OCI-LY3 (cell line): ENCODE measurements at regions not wholly inside any gene's neighbourhood (a gene's known extent, or its start where the extent isn't known, plus 50 kb on each side); places are given as distances from the start of the nearest gene placed in this dataset.
A peak's percentile ranks its signal among the peaks of the same experiment; 100 is the strongest.

Experiments used
- H2AFZ ChIP-seq: fragments of 200-600, 300-600 bp; shearing (Covaris generic); 2 replicates; pipeline ENCODE4 v1.6.0; 2014; ENCODE audit warnings: antibody characterized with exemption, low read depth, low read length
- H3K27ac ChIP-seq: fragments of 200-600, 300-600 bp; sonication (generic); 2 replicates; pipeline ENCODE4 v1.5.1; 2014; ENCODE audit warnings: mild to moderate bottlenecking, low read length, moderate library complexity, mixed read lengths
- H3K27me3 ChIP-seq: fragments of 200-600, 300-600 bp; sonication (generic); 2 replicates; pipeline ENCODE4 v1.6.1; 2014; ENCODE audit warnings: low read depth, low read length, mixed read lengths
- H3K36me3 ChIP-seq: fragments of 200-600, 300-600 bp; sonication (generic); replicated peaks from 2 replicates; pipeline ENCODE3; 2014; ENCODE audit warnings: low read depth, low read length, mixed read lengths
- H3K4me1 ChIP-seq: fragments of 300-600, 200-600 bp; sonication (generic); 2 replicates; pipeline ENCODE4 v1.6.1; 2014; ENCODE audit warnings: low read length, mixed read lengths
- H3K4me2 ChIP-seq: fragments of 200-600, 300-600 bp; sonication (generic); 2 replicates; pipeline ENCODE4 v1.6.1; 2014; ENCODE audit warnings: low read length, mixed read lengths
- H3K4me3 ChIP-seq: fragments of 300-600, 200-600 bp; sonication (generic); 2 replicates; pipeline ENCODE4 v1.5.1; 2014; ENCODE audit warnings: antibody characterized with exemption, mild to moderate bottlenecking, low read length, moderate library complexity
- H3K79me2 ChIP-seq: fragments of 300-600, 200-600 bp; shearing (Covaris generic); 2 replicates; pipeline ENCODE4 v1.6.1; 2014; ENCODE audit warnings: mild to moderate bottlenecking, low read length, mixed read lengths
- H3K9ac ChIP-seq: fragments of 300-600, 200-600 bp; shearing (Covaris generic); 2 replicates; pipeline ENCODE4 v1.6.0; 2014; ENCODE audit warnings: mild to moderate bottlenecking, low read length, moderate library complexity
- H3K9me3 ChIP-seq: fragments of 200-600, 300-600 bp; shearing (Covaris generic); 2 replicates; pipeline ENCODE4 v1.6.1; 2014; ENCODE audit warnings: low read length, mixed read lengths; ENCODE audit not compliant: insufficient read depth
- H4K20me1 ChIP-seq: fragments of 200-600, 300-600 bp; sonication (generic); 2 replicates; pipeline ENCODE4 v1.6.1; 2016; ENCODE audit warnings: low read length, mixed read lengths; ENCODE audit not compliant: insufficient read depth
- EZH2phosphoT487 ChIP-seq: fragments of 200-600 bp; shearing (Covaris generic); IDR thresholded peaks from 2 replicates; pipeline ENCODE4 v1.6.1; 2018; ENCODE audit warnings: antibody characterized with exemption, mixed run types, low read depth
- TF ChIP-seq, protein P1 (sequence below): fragments of 200-600, 300-600 bp; sonication (generic); IDR thresholded peaks from 2 replicates; pipeline ENCODE4 v1.5.1; 2014; ENCODE audit warnings: antibody characterized with exemption, low read length, low read depth

DNA sequence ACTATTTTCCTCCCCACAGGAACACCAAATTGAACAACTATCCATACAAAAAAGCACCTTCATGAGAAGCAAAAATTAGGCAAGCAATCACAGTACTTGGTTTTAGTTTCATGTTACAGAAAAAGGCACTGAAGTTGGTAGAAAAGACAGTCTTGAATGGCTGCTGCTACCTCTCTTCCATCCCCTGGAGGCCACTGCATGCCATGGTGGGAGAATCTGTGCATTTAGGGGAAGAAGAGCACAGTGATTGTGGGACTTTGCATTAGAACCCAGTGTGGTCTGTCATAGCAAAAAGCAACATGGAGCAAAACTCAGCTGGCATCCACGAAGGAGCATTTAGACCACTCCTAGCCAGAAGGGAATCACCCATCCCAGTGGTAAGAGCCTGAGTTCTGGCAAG, 941.9 kb downstream of the PCDH18 start:
- Histone ChIP-seq H4K20me1 (no peaks in the 10 kb centered on the region), H2AFZ (peak overlapping the region; percentile 34; the same call in 1 of the 2 replicates), H3K9me3 (no peaks in the 10 kb centered on the region), H3K36me3 (no peaks in the 10 kb centered on the region), H3K79me2 (no peaks in the 10 kb centered on the region), H3K27ac (no peak overlapping the region), H3K4me3 (no peak overlapping the region), H3K27me3 (no peaks in the 10 kb centered on the region), H3K9ac (no peak overlapping the region), H3K4me1 (peaks cover 2% of the 10 kb centered on the region), H3K4me2 (no peak overlapping the region)
- TF ChIP-seq, protein P1, sequence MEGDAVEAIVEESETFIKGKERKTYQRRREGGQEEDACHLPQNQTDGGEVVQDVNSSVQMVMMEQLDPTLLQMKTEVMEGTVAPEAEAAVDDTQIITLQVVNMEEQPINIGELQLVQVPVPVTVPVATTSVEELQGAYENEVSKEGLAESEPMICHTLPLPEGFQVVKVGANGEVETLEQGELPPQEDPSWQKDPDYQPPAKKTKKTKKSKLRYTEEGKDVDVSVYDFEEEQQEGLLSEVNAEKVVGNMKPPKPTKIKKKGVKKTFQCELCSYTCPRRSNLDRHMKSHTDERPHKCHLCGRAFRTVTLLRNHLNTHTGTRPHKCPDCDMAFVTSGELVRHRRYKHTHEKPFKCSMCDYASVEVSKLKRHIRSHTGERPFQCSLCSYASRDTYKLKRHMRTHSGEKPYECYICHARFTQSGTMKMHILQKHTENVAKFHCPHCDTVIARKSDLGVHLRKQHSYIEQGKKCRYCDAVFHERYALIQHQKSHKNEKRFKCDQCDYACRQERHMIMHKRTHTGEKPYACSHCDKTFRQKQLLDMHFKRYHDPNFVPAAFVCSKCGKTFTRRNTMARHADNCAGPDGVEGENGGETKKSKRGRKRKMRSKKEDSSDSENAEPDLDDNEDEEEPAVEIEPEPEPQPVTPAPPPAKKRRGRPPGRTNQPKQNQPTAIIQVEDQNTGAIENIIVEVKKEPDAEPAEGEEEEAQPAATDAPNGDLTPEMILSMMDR, result no peak
- no peak for TF ChIP-seq EZH2phosphoT487

DNA sequence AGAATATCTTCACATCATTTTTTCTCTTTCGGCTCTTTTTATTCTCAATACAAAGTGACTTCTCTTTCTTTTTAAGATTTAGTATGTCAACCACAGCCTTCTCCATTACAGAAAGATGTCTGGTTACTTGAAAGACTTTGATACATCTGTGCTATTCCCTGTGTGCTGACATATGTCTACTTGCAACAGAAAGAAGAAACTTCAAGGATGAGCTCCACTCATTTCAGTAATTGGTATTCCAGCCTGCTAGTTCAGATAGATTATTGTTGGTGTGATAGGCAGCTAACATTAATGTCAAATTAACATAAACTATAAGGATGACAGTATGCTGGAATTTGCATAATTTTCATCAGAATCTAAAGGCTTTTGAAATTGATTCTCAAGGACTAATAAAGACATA, 948.7 kb downstream of the PCDH18 start:
- no peaks in the 10 kb centered on the region for H4K20me1 ChIP-seq
- TF ChIP-seq EZH2phosphoT487, result no peak
- TF ChIP-seq, protein P1, result no peak
- no peak overlapping the region for H2AFZ ChIP-seq
- no peaks in the 10 kb centered on the region for H3K36me3 ChIP-seq
- no peaks in the 10 kb centered on the region for H3K9me3 ChIP-seq
- H3K27me3 ChIP-seq, result no peaks in the 10 kb centered on the region
- H3K4me3 ChIP-seq, result no peak overlapping the region
- H3K4me2 ChIP-seq, result no peak overlapping the region
- H3K4me1 ChIP-seq, result no peaks in the 10 kb centered on the region
- no peak overlapping the region for H3K9ac ChIP-seq
- H3K27ac ChIP-seq, result no peak overlapping the region
- H3K79me2 ChIP-seq, result no peaks in the 10 kb centered on the region

DNA sequence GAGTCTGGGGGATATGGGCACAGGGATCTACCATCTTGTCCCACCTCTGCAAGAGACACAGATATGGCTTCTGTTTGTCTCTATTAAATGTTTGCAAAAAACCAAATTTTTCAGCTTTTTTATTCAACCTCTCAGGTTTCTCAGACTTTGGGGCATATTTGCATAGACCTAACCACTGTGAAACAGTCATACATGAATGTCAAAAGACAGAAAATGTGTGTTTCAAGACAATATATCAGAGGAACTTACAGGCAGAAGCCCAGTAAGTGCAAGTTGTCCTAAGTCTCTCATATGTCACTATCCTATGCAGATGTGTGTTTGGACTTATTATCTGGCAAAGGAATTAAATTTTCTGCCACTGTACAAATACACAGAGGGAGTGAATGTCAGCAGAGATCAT, 951.2 kb downstream of the PCDH18 start:
- 0 out of 2 replicates have a peak overlapping the region, but pooled peaks have one; percentile 1 for H2AFZ ChIP-seq
- H3K27me3 ChIP-seq, result no peaks in the 10 kb centered on the region
- H3K79me2 ChIP-seq, result no peaks in the 10 kb centered on the region
- TF ChIP-seq, protein P1, result no peak
- no peak for TF ChIP-seq EZH2phosphoT487
- no peaks in the 10 kb centered on the region for H4K20me1 ChIP-seq
- no peak overlapping the region for H3K9ac ChIP-seq
- H3K4me2 ChIP-seq, result no peak overlapping the region
- no peak overlapping the region for H3K4me3 ChIP-seq
- no peaks in the 10 kb centered on the region for H3K9me3 ChIP-seq
- H3K27ac ChIP-seq, result no peak overlapping the region
- no peaks in the 10 kb centered on the region for H3K4me1 ChIP-seq
- H3K36me3 ChIP-seq, result no peaks in the 10 kb centered on the region

DNA sequence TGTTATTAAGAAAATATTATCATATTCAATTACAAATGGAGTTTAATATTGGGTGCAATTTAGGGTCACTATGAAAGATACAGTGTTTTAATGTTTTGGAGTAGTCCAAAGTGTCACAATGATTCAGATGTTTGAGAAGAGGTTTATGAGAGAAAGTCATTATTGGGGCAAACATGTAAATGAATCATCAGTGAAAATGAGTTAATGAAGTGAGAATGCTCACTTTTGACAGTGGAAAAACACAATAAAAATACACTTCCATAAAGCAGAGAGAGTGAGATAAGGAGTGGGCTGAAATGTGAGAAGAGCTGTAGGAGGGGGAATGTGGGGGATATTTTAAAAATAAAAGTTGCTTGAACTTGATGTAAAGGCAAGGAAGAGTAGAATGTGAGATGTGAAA, 957.1 kb downstream of the PCDH18 start:
- H3K4me3 ChIP-seq, result no peak overlapping the region
- TF ChIP-seq EZH2phosphoT487, result no peak
- TF ChIP-seq, protein P1, result no peak
- no peak overlapping the region for H3K9ac ChIP-seq
- no peaks in the 10 kb centered on the region for H3K36me3 ChIP-seq
- no peak overlapping the region for H3K4me2 ChIP-seq
- no peaks in the 10 kb centered on the region for H3K79me2 ChIP-seq
- no peak overlapping the region for H3K27ac ChIP-seq
- H3K4me1 ChIP-seq, result peaks cover 10% of the 10 kb centered on the region
- H3K9me3 ChIP-seq, result no peaks in the 10 kb centered on the region
- H3K27me3 ChIP-seq, result no peaks in the 10 kb centered on the region
- H2AFZ ChIP-seq, result no peak overlapping the region
- no peaks in the 10 kb centered on the region for H4K20me1 ChIP-seq
